HG02981 (cell line): ENCODE measurements at regions not wholly inside any gene's neighbourhood (a gene's known extent, or its start where the extent isn't known, plus 50 kb on each side); places are given as distances from the start of the nearest gene placed in this dataset.
"Not testable (repeated sequence)": the region's sequence is repeated elsewhere in the genome, so short reads cannot be mapped to it uniquely, and the experiment has no call there.

Experiments used
- ATAC-seq: cut with Tn5 transposase; IDR thresholded peaks from one replicate; pipeline ENCODE4 v1.9.1; 2021; ENCODE audit warnings: mild to moderate bottlenecking, moderate library complexity; ENCODE audit not compliant: unreplicated experiment

DNA sequence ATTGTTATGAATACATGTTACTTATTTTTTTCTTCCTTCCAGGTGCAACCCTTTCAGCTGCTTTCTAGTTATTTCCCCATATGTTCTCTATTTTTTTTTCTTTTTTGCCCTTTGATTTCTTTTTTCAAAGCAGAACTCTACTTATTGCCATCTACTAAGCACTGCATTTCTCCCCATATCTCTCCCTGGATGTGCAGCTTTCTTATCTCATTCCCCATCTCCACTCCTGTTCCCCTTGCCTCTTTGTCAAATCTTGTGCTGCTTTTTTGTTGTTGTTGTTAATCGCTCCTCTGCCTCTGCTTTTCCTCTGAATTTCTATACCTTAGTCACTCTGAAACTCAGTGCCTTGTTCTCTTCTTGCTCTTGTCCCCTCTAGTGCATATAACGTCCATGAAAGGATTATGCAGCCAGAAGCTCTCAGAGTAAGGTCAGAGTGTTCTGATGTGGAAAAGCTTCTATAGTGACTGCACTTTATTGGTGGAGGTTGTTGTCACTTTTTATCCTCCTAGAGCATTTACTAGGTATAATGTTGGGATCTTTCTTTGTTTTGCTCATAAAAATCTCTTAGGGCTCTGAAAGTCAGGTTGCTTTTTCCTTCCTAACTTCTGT is 51.1 kb upstream of the JADE1 start:
- no peak for ATAC-seq

DNA sequence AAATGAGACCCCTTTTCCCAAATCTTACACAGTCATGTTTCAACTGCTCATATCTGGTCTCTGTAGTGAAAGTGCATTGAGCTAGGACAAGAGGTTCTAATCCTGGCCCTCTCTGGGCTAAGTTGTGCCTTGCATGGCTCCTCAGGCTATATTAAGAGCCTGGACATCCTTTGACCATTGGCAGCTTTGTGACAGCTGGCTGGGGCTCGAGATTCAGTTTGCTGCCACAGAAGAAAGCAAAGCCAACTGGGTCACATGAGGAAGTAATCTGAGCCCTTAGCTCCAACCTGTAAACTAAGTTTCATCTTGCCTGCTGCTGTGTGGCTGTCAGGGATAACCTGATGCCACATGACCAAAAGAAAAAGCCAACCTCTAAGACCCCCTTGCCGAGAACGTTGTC is 51.8 kb upstream of the JADE1 start:
- no peak for ATAC-seq

DNA sequence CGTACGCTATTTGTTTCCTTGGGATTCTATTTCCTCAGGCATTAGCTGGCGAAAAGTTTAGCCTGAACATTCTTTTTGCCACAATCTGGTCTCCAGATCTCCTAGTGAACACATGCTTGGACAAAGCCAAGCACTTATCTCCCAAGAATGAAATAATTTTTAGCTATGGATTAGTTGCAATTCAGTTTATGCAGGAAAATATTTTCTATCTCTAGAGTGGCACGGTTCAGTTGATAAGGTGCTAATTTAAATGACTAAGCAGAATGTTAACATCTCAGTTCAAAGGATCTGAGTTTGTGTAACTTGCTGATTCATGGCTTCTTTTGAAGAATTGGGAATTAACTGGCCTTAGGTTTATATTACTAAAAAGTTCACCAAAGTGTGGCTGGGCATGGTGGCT is 58.1 kb upstream of the JADE1 start:
- ATAC-seq = no peak

DNA sequence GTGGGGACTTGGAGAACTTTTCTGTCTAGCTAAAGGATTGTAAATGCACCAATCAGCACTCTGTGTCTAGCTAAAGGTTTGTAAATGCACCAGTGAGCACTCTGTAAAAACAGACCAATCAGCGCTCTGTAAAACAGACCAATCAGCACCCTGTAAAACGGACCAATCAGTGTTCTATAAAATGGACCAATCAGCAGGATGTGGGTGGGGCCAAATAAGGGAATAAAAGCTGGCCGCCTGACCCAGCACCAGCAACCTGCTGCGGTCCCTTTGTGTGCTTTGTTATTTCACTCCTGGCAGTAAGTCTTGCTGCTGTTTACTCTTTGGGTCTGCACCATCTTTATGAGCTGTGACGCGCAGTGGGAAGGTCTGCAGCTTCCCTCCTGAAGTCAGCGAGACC is 67.8 kb upstream of the JADE1 start:
- not testable (repeated sequence) for ATAC-seq

DNA sequence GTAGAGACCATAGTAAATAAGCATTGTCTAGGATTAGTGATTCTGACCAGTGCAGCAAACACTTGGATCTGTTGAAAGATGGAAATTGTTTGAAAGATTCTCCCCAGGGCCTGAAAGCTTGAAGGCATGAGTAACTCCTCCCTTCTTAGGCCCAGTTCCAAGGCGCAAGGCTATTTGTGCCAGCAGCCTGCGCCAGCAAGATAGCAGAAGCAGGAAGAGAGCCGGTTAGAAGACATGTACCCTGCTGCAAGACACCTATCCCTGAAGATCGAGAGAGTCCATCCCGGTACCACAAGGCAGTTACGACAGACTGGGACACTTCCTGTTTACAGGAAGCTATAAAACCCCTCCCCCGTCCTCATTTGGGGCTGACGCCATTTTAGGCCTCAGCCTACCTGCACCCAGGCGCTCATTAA is 72.4 kb upstream of the JADE1 start:
- no peak for ATAC-seq

DNA sequence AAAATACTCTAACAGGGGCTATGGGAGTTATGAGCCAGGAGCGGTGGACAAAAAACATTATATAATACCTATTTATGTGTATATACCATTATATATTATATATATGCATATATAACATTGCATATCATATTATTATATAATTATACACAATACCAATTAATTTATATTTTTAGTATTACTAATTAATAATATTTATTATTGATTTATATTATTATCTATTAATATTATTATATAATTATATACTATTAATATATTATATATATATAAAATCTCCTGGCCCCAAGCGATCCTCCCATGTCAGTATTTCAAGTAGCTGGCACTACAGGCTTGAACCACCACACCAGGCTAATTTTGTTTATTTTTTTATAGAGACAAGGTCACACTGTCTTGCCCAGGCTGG is 73.8 kb upstream of the JADE1 start:
- ATAC-seq = no peak

DNA sequence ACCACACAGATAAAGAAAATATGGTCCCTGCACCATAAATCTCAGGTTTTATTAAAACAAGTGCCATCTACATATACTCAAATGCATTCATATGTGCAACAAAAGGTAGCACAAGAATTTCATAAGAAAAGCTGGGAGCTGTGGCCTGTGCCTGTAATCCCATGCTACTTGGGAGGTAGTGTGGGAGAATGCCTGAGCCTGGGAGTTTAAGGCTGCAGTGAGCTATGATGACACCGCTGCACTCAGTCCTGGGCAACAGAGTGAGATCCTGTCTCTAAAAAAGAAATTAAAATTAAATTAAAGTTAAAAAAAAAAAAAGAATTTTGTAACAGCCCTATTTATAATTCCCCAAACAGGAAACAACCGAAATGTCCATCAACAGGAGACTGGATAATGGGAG is 81.3 kb upstream of the JADE1 start:
- no peak for ATAC-seq

DNA sequence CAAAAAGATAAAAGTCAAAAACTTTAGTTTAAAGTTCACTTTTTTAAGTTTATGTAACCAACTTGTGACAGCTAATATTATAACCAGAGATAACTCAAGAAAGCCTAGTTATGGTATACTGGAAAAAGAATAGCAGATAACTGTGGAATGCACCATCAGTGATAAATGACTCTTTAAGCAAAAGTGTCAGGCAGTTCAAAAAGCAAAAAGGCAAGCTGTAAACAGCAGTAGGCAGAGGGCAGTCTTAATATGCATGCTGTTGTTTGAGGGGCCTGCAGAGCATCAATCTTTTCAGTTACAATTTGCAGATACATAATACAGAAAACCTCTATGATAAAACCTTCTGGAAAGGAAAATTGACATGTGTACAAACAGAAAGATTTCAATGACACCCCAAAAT is 81.8 kb upstream of the JADE1 start:
- ATAC-seq = no peak

DNA sequence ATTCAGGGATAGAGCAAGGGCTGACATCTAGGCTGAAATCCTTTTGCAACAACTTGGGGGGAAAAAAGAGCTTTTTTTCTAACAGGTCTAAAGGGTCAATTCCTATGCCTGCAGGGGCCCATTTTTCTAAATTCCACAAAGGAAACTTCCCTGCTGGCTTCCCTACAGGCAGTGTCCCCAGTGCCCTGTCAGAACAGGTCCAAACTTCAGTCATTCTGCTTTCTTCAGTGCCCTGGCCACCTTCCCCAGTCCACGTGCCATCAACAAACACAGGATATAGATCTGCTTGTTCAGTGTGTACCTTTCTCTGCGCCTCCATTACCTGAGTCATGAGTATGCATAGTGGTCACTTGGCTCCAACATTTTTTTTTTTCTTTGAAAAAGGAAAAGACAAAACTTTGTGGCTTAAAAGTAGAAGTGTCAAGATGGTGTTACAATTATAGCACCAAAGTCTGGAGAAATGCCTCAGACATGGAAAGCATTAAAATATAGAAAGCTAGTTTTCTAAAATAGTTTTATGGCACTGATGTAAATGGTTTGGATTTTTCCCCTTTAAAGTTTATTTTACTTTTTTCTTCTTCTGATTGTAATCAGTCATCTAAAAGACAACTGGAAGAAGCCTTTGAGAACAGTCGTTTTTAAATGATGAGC is 84.0 kb upstream of the JADE1 start:
- no peak for ATAC-seq

DNA sequence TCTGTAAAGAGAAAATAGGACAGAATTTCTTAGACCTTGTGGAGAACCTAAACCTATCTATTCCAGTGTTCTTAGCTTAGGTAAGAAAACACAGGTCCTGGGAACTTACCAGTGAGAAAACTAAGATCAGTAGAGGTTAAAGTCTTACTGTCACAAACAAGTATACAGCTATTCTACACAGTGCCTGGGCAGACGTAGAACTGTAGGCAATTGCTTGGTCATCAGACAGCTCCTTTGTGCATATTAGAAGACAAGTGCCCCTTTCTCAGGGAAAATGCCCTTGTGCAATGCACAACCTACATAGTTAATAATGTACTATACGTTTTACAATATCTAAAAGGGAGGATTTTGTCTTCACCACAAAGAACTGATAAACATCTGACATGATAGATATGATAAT is 86.6 kb upstream of the JADE1 start:
- no peak for ATAC-seq

DNA sequence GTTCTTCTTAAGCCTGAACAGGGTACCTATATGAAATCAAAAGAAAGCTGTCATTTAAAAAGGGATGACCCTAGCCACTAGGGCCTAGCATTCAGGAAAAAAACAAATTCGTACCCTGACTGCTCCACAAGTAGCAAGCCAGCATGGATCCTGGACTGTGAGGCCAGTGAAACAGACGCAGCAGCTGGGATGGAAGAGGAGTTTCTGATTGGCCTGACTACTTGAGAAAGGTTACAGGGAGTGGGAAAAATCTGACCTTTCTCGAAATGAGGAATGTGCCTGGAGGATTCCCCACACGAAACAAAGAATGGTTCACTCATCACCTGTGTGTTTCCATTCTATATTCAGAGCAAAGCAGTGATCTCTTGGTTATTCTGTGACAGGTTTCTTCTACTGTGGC is 87.6 kb upstream of the JADE1 start:
- ATAC-seq = no peak

DNA sequence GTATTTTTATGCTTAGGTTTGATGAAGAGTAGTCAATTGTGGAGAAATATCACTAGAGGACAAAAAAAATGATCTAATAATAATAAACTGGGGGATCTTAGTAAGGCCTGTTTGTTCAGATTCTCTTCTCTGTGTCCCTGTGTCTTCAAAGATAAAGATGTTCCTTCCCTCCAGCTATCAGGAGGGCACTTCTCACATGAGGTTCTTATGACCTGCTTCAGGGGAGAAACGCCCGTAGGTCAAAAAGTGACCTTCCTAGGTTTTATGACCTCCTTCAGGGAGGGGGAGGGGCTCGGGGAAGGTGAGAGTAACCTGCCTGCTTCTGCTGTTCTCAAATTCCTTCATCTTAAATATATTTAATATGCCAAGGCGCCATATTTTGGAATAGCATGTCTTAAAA is 89.2 kb upstream of the JADE1 start:
- no peak for ATAC-seq

DNA sequence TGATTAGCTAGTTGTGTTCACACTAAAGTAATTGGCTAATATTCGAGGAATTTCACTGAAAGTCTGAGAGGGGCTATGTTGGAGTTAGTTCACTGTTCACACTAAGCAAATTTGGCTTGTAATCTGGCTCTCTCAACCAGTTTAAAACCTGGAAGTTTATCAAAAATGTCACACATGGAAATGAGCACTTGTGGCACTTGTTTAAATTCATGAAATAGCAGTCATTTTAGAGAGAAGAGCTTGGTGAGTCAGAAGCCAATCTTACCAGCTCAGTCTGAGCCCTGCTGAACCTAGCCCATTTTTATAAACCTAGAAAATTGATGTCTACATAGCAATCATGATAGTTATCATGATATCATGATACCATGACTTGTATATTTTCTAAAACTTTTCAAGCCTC is 90.7 kb upstream of the JADE1 start:
- no peak for ATAC-seq

DNA sequence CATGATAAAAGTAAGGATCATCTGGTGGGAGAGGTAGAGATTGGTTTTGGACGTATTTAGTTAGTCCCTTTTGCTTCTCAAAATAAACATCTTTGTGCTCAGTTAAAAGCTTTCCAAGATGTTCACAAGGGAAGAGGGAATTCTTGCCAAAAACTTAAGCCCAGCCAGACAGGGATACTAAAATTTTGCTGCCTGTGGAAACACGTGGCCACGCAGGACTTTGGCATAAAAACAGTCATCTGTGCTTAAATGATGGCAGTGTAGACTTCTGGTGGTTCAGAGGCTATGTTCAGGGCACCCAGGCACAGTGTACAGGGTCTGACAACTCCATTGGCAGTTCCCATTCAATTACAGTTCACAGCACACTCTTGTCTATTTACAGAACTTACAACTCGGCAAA is 93.2 kb upstream of the JADE1 start:
- ATAC-seq = no peak

DNA sequence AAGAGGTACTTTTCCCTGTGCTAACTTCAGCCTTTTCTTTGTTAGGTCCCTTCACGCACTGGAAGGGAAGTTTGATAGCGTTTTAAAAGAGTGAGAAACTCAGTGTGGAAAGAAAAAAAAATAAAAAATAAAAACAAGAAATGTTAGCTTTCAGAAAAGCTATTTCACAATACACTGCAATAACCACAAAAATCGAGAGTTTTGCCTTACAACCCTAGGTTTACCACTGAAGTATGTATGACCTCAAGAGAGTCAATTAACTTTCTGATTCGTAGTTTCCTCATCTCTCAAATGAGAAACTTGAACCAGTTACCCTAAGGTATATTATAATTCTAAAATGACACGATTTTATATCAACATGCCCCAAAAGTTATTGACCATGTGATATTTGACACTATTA is 93.9 kb upstream of the JADE1 start:
- ATAC-seq = no peak

DNA sequence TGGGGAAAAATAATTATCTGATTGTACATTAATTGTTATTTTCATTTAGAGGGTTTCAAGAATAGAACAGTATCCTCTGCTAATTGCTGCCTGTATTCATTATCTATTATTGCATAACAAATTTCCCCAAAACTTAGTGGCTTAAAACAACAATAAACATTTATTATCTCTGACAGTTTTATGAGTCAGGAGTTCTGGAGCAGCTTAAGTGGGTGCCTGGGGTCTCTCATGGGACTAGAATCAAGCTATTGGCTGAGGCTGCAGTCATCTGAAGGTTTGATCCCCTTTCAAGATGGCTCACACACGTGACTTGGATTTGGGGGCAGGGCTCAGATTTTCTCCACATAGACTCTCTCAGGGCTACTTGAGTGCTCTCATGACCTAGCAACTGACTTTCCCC is 98.1 kb upstream of the JADE1 start:
- no peak for ATAC-seq

DNA sequence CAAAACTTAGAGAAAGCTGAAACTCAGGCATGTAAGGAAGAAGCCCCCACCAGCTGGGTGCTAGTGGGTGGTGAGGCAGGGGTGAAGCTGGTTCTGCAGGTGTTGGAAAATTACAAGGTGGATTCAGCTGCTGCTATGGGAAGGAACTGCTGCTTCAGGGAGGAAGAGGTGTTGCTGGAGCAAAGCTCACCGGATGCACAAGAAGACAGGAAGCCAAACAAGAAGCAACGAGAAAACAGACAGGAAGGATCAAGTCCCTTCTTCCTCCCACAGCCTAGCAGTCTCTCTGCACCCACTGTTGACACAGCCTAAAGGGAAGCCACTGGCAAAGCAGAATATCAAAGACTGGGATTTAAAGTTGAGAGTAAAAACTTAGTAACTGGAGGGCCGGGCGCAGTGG is 100.2 kb upstream of the JADE1 start:
- no peak for ATAC-seq

DNA sequence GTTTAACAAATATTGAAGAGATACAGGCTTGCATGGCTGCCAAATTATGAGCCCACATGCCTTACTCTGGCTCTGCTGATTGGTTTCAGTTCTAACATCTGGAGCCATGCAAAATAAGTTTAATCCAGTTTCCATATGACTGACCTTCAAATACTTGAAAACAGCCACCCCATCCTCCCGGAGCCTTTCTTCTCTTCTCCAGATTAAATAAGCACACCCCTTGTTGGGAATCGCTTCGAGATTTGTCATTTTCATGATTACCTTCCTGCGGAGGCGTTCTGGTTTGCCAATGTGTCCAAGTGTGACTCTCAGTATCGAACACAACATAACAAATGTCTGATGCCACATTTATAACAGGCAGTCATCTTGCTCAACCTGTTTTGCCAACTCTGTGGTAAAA is 101.6 kb upstream of the JADE1 start:
- ATAC-seq = no peak

DNA sequence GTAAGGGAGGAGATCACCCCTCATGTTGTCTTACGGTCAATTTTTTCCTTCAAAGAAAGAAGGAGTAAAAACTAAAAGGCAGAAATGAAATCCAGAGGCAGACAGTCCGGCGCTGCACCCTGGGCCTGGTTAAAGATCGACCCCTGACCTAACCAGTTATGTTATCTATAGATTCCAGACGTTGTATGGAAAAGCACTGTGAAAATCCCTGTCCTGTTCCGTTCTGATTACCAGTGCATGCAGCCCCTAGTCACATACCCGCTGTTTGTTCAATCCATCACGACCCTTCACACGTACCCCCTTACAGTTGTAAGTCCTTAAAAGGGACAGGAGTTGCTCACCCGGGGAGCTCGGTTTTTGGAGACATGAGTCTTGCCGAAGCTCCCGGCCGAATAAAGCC is 105.6 kb upstream of the JADE1 start:
- no peak for ATAC-seq

DNA sequence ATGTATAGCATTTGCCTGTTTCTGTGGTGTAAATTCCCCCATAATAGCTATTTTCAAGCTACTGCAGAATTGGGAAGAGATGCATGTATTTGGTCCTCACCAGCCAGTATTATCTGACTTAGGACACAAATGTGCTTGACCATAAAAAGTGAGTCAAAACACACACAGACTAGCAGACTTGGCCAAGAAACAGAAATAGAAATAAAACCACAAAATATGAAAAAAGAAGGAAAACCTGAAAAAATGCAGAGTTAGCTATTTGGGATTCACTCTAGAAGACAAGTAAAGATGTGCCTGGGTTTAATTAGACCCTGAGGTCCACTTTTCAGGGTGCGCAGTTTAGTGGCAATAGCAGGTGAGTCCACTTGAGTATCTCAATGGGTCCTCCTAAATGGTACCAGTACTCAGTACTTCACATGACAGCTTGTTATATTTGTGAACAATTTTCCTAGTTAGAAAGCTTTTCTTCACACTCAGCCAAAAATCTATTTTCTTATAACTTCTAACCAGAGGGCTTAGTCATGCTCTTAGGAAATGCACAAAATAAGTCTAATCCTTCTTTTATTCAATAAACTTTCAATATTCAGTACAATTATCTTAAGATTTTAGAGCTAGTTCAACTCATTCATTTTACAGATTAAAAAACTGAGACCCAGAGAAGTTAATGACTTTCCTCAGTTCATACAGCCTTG is 108.7 kb upstream of the JADE1 start:
- ATAC-seq = no peak

DNA sequence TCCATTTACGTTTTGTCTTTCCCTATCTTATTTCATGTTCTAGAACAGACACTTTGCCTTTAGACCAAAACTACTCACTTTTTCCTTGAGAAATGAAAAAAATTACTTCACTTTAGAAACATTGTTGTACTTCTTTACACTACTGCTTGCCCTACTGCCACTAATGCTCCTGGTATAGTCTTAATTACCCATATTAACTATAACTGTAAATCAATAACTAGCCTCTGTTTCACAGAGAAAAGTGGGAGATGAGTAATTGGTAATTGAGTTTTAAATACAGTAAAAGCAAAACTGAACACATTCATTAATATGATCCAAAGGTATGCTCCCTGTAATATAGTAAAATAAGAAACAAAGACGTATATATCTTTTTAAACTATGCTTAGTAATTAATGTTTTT is 111.1 kb upstream of the JADE1 start:
- no peak for ATAC-seq

DNA sequence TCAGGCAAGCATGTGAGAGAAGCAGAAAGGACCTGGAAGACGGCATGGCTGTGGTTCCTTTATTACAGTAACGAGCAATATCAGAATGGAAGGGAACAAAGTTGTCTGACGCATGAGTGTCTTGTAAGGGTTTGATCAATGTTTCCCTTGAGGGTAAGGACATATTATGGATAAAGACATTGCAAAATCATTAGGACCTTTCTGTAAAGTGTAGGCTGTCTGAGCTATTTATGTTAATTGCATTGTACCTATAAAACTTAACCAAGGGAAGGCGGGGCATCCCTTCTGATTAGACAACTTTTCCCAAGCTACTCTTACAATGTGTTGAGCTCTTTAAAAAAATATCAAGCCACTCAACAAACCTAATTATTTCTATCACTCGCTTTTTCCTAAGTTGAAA is 112.2 kb upstream of the JADE1 start:
- no peak for ATAC-seq

DNA sequence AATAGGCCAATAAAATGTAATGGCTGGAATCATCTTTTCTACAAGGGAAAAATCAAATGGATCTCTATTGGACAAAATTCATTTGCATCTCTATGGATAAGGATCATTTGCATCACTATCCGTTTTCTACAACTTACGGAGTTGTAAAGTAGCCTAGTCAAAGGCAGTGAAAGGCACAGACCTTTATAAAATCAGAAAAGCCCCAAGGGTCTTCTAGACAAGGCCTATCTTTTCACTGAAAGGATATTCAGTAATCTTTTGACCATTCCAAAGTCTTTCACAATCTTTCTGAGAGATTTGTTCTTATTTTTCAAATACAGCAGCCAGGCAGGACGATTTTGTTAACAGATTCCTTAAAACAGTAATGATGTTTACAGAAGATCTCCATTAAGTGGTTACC is 119.5 kb upstream of the JADE1 start:
- no peak for ATAC-seq
